K562 (cell line): ENCODE measurements at regions not wholly inside any gene's neighbourhood (a gene's known extent, or its start where the extent isn't known, plus 50 kb on each side); places are given as distances from the start of the nearest gene placed in this dataset.

Source experiments
- ATAC-seq: fragments of 200-7000 bp; cut with Tn5 transposase; 3 replicates; pipeline ENCODE4 v1.9.1; 2020; ENCODE audit warnings: moderate library complexity
- BruUV-seq: library from RNA; stranded (reverse); fragments of 400-500 nt; replicated peaks from 2 replicates; lab custom pipeline; 2021; lab: Mats Ljungman, UMichigan
- CTCF ChIA-PET: fragments of 300-600 bp; formaldehyde crosslinking; extraction: SDS; loops from one replicate; lab custom pipeline; 2021; ENCODE audit warnings: low intra/inter-chr PET ratio; lab: Yijun Ruan, JAX
- POLR2A ChIA-PET: fragments of 300-600, 350-650 bp; sonication (Branson Sonifier 250); formaldehyde crosslinking; extraction: SDS; loops from one replicate; lab custom pipeline; 2021; ENCODE audit warnings: antibody characterized with exemption, inconsistent platforms; lab: Yijun Ruan, JAX
- DNase-seq, 4 experiments: peaks; one replicate each; pipeline versions ENCODE4 v3.0.0 to v3.0.0-alpha.2; 2011 to 2018; ENCODE audit warnings: low spot score in 3 of 4, mixed read lengths in 3 of 4; ENCODE audit errors: extremely low read depth in 1 of 4
- FAIRE-seq: peaks from 2 replicates; lab custom pipeline; 2011; peaks lifted over from hg19 to GRCh38; lab: Jason Lieb, UNC
- H2AFZ ChIP-seq: 2 replicates; pipeline ENCODE4 v1.6.0; 2011; ENCODE audit warnings: low read depth, low read length, control low read depth, inconsistent platforms
- H3K27ac ChIP-seq: fragments of 200-600 bp; 3 replicates; pipeline ENCODE4 v1.8.0; 2011; ENCODE audit warnings: low read depth, mild to moderate bottlenecking, control low read depth, inconsistent platforms, low read length, moderate library complexity, mixed read lengths; ENCODE audit errors: extremely low read depth
- H3K27me3 ChIP-seq, 2 experiments: fragments of 300-600 bp in 1 of 2; 2 replicates in 1 of 2; 3 replicates in 1 of 2; pipeline versions ENCODE4 v1.6.0 to v1.8.0; 2011; ENCODE audit warnings: inconsistent platforms in 2 of 2, low read length in 2 of 2, mild to moderate bottlenecking in 1 of 2, mixed read lengths in 1 of 2, moderate library complexity in 1 of 2; ENCODE audit not compliant: control insufficient read depth in 2 of 2, insufficient read depth in 2 of 2
- H3K36me3 ChIP-seq: fragments of 300-600 bp; 3 replicates; pipeline ENCODE4 v1.8.0; 2011; ENCODE audit warnings: mild to moderate bottlenecking, low read length, inconsistent platforms; ENCODE audit not compliant: control insufficient read depth, insufficient read depth
- H3K4me1 ChIP-seq, 2 experiments: fragments of 200-600 bp in 1 of 2; replicated peaks in 1 of 2; 2 replicates in 1 of 2; 3 replicates in 1 of 2; pipeline versions ENCODE4 v1.5.1 to v1.8.0; 2011; ENCODE audit warnings: inconsistent platforms in 2 of 2, low read length in 2 of 2, mild to moderate bottlenecking in 1 of 2, mixed read lengths in 1 of 2, moderate library complexity in 1 of 2; ENCODE audit not compliant: control insufficient read depth in 2 of 2, insufficient read depth in 2 of 2
- H3K4me2 ChIP-seq: 2 replicates; pipeline ENCODE4 v1.6.1; 2011; ENCODE audit warnings: low read length, control low read depth, inconsistent platforms, mixed read lengths; ENCODE audit not compliant: insufficient read depth
- H3K4me3 ChIP-seq: fragments of 200-600 bp; sonication (generic), shearing (Covaris generic); 2 replicates; pipeline ENCODE4 v1.5.1; 2016; ENCODE audit warnings: control low read depth, inconsistent platforms
- H3K79me2 ChIP-seq: fragments of 200-600 bp; 3 replicates; pipeline ENCODE4 v1.8.0; 2011; ENCODE audit warnings: low read length, inconsistent platforms; ENCODE audit not compliant: control insufficient read depth, insufficient read depth
- H3K9ac ChIP-seq, 2 experiments: 2 replicates each; pipeline versions ENCODE4 v1.6.0 to v1.6.1; 2011; ENCODE audit warnings: low read depth in 2 of 2, low read length in 2 of 2, control low read depth in 1 of 2, inconsistent platforms in 1 of 2, mild to moderate bottlenecking in 1 of 2, mixed read lengths in 1 of 2; ENCODE audit not compliant: insufficient read depth in 1 of 2
- H3K9me1 ChIP-seq: one replicate; pipeline ENCODE4 v1.6.0; 2011; ENCODE audit warnings: inconsistent platforms, mild to moderate bottlenecking, low read length, moderate library complexity; ENCODE audit not compliant: control insufficient read depth, insufficient read depth
- H3K9me3 ChIP-seq: replicated peaks from 2 replicates; pipeline ENCODE4 v1.5.1; 2011; ENCODE audit warnings: low read depth, low read length, inconsistent platforms; ENCODE audit not compliant: control insufficient read depth, insufficient read depth
- H4K20me1 ChIP-seq: replicated peaks from 2 replicates; pipeline ENCODE4 v1.6.1; 2011; ENCODE audit warnings: low read length, inconsistent platforms, mixed read lengths; ENCODE audit not compliant: control insufficient read depth, insufficient read depth
- BMI1 ChIP-seq: fragments of 150-350 bp; IDR thresholded peaks from 2 replicates; pipeline ENCODE4 v1.6.1; 2014; ENCODE audit warnings: low read length
- EGR1 ChIP-seq: fragments of 450-650 bp; conservative IDR thresholded peaks from 2 replicates; pipeline ENCODE4 v1.6.1; 2017; ENCODE audit warnings: mild to moderate bottlenecking
- HNRNPUL1 ChIP-seq: fragments of 200-400 bp; formaldehyde crosslinking; IDR thresholded peaks from 2 replicates; pipeline ENCODE4 v1.6.1; 2017; ENCODE audit warnings: low read length
- NR1H2 ChIP-seq: sonication (generic); formaldehyde crosslinking; IDR thresholded peaks from 2 replicates; pipeline ENCODE4 v1.4.0; 2020; ENCODE audit warnings: mild to moderate bottlenecking, missing genetic modification reagents
- RAD51 ChIP-seq: fragments of 450-650 bp; IDR thresholded peaks from 2 replicates; pipeline ENCODE4 v1.7.1; 2016; ENCODE audit warnings: low read depth, mild to moderate bottlenecking, borderline replicate concordance
- RBM14 ChIP-seq: fragments of 200-400 bp; formaldehyde crosslinking; IDR thresholded peaks from 2 replicates; pipeline ENCODE4 v1.6.1; 2018; ENCODE audit warnings: low read depth, mild to moderate bottlenecking, low read length, moderate library complexity, borderline replicate concordance; ENCODE audit not compliant: insufficient read depth
- USF1 ChIP-seq: sonication (generic); formaldehyde crosslinking; IDR thresholded peaks from 2 replicates; pipeline ENCODE4 v1.9.0; 2022; ENCODE audit warnings: mild to moderate bottlenecking, missing genetic modification reagents
- USF2 ChIP-seq: sonication (generic); formaldehyde crosslinking; IDR thresholded peaks from 2 replicates; pipeline ENCODE4 v1.5.0; 2020; ENCODE audit warnings: missing genetic modification reagents
- ZNF436 ChIP-seq: fragments of 250-450, 450-650 bp; sonication (Bioruptor Pico); formaldehyde crosslinking; IDR thresholded peaks from 2 replicates; pipeline ENCODE4 v1.7.0; 2020; ENCODE audit warnings: mild to moderate bottlenecking
- ZNF444 ChIP-seq: fragments of 250-450 bp; sonication (Bioruptor Pico); IDR thresholded peaks from 2 replicates; pipeline ENCODE4 v1.4.0; 2020; ENCODE audit warnings: mild to moderate bottlenecking, moderate library complexity
- WGBS: fragments of 100-300 bp; shearing (Covaris generic); methylation state at CpG from one replicate; pipeline ENCODE4 v1.1.6; 2016; ENCODE audit warnings: low coverage, mixed read lengths; ENCODE audit not compliant: insufficient coverage; ENCODE audit errors: missing lambda C conversion rate; 5-methylcytosine and 5-hydroxymethylcytosine counted together
- in situ Hi-C: fragments of 300-500 bp; cut with MboI; formaldehyde crosslinking; loops from 4 replicates; pipeline ENCODE4 v1.15.0; 2018; ENCODE audit warnings: inconsistent platforms, mixed read lengths
- intact Hi-C: fragments of 100-400 bp; cut with micrococcal nuclease; formaldehyde crosslinking; loops from 2 replicates; pipeline ENCODE4 v1.14.2; 2022
- TF ChIP-seq, protein P1 (sequence below): sonication (generic); formaldehyde crosslinking; IDR thresholded peaks from 2 replicates; pipeline ENCODE4 v1.8.0; 2022; ENCODE audit warnings: mild to moderate bottlenecking, low read depth, missing genetic modification reagents

- in situ Hi-C loops (no loop called here), intact Hi-C loops (no loop called here)
- H3K4me2 ChIP-seq = no peak overlapping the region
- H3K9me1 ChIP-seq = no peaks in the 10 kb centered on the region
- H3K4me3 ChIP-seq = no peak overlapping the region
- ChIA-PET POLR2A (no interaction called here), CTCF (no interaction called here)
- H4K20me1 ChIP-seq = no peaks in the 10 kb centered on the region
- no peak for TF ChIP-seq ZNF444 (CRISPR knock-in tag)
- TF ChIP-seq USF1 (CRISPR knock-in tag) = peak; percentile 68
- peak; percentile 50; the same call in 1 of the 2 replicates for TF ChIP-seq RAD51
- no peak for TF ChIP-seq NR1H2 (CRISPR knock-in tag)
- no peak for TF ChIP-seq HNRNPUL1
- TF ChIP-seq BMI1 = no peak
- no peak for TF ChIP-seq ZNF436 (CRISPR knock-in tag)
- no peak for TF ChIP-seq RBM14
- 0 out of 2 replicates have a peak, but pooled peaks have one; percentile 17 for TF ChIP-seq EGR1
- peak; percentile 75 for TF ChIP-seq USF2 (CRISPR knock-in tag)
- TF ChIP-seq, protein P1, sequence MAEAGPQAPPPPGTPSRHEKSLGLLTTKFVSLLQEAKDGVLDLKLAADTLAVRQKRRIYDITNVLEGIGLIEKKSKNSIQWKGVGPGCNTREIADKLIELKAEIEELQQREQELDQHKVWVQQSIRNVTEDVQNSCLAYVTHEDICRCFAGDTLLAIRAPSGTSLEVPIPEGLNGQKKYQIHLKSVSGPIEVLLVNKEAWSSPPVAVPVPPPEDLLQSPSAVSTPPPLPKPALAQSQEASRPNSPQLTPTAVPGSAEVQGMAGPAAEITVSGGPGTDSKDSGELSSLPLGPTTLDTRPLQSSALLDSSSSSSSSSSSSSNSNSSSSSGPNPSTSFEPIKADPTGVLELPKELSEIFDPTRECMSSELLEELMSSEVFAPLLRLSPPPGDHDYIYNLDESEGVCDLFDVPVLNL (CRISPR knock-in tag) = no peak
- H3K9ac ChIP-seq = no peak overlapping the region
- H3K9me3 ChIP-seq = no peaks in the 10 kb centered on the region
- H2AFZ ChIP-seq = no peak overlapping the region
- no peak for FAIRE-seq
- BruUV-seq = no TSS peak
- peak; percentile 66; the same call in 2 of the 3 replicates for ATAC-seq
- WGBS = 9% methylated on average over 9 of the region's 9 CpGs
- DNase-seq = peak; percentile 7 to 44 (median 30)
- no peaks in the 10 kb centered on the region for H3K4me1 ChIP-seq
- no peak overlapping the region for H3K27ac ChIP-seq
- H3K36me3 ChIP-seq = no peaks in the 10 kb centered on the region
- no peaks in the 10 kb centered on the region for H3K27me3 ChIP-seq
- H3K79me2 ChIP-seq = no peaks in the 10 kb centered on the region
Measured at GRCh38 chr14:55845963-55846825, 266.2 kb downstream of the KTN1 start.
